HepG2 (cell line): ENCODE measurements at regions not wholly inside any gene's neighbourhood (a gene's known extent, or its start where the extent isn't known, plus 50 kb on each side); places are given as distances from the start of the nearest gene placed in this dataset.

ENCODE experiments used
- ATF3 ChIP-seq: sonication (generic); formaldehyde crosslinking; IDR thresholded peaks from 2 replicates; pipeline ENCODE4 v1.4.0; 2020; ENCODE audit warnings: missing genetic modification reagents
- CEBPB ChIP-seq: IDR thresholded peaks from 2 replicates; pipeline ENCODE4 v1.6.1; 2011; ENCODE audit warnings: low read depth, low read length, improper control_type of control experiment, borderline replicate concordance
- CEBPG ChIP-seq: IDR thresholded peaks from 2 replicates; pipeline ENCODE4 v1.6.1; 2016
- CHD2 ChIP-seq: IDR thresholded peaks from 2 replicates; pipeline ENCODE4 v1.6.1; 2011; ENCODE audit warnings: low read depth, low read length, improper control_type of control experiment
- DZIP1 ChIP-seq: sonication (generic); formaldehyde crosslinking; IDR thresholded peaks from 2 replicates; pipeline ENCODE4 v1.5.0; 2020; ENCODE audit warnings: mild to moderate bottlenecking, missing genetic modification reagents
- ETV5 ChIP-seq: IDR thresholded peaks from 2 replicates; pipeline ENCODE4 v1.6.1; 2018; ENCODE audit warnings: missing biosample characterization, missing genetic modification reagents, inconsistent platforms, borderline replicate concordance
- FOXO4 ChIP-seq: sonication (generic); formaldehyde crosslinking; conservative IDR thresholded peaks from 2 replicates; pipeline ENCODE4 v1.8.1; 2023; ENCODE audit warnings: missing genetic modification reagents
- JUND ChIP-seq: sonication (generic); formaldehyde crosslinking; IDR thresholded peaks from 2 replicates; pipeline ENCODE4 v1.8.0; 2022; ENCODE audit warnings: mild to moderate bottlenecking, missing genetic modification reagents
- MLLT10 ChIP-seq: sonication (generic); formaldehyde crosslinking; IDR thresholded peaks from 2 replicates; pipeline ENCODE4 v1.4.0; 2020; ENCODE audit warnings: missing genetic modification reagents
- NCOA2 ChIP-seq: sonication (generic); formaldehyde crosslinking; IDR thresholded peaks from 2 replicates; pipeline ENCODE4 v1.8.0; 2022; ENCODE audit warnings: inconsistent platforms
- NFE2L1 ChIP-seq: sonication (generic); formaldehyde crosslinking; IDR thresholded peaks from 2 replicates; pipeline ENCODE4 v1.4.0; 2020; ENCODE audit warnings: missing genetic modification reagents, mild to moderate bottlenecking, borderline replicate concordance
- SNRNP70 ChIP-seq: fragments of 200-400 bp; formaldehyde crosslinking; IDR thresholded peaks from 2 replicates; pipeline ENCODE4 v1.6.1; 2017; ENCODE audit warnings: mild to moderate bottlenecking, low read depth, low read length, moderate library complexity
- SSRP1 ChIP-seq: IDR thresholded peaks from 2 replicates; pipeline ENCODE4 v1.6.1; 2016; ENCODE audit warnings: control low read depth
- TFE3 ChIP-seq: IDR thresholded peaks from 2 replicates; pipeline ENCODE4 v1.6.1; 2016
- TRAFD1 ChIP-seq: sonication (generic); formaldehyde crosslinking; IDR thresholded peaks from 2 replicates; pipeline ENCODE4 v1.5.1; 2020; ENCODE audit warnings: missing genetic modification reagents, mild to moderate bottlenecking, borderline replicate concordance
- TRIM22 ChIP-seq: fragments of 450-650 bp; IDR thresholded peaks from 2 replicates; pipeline ENCODE4 v1.6.1; 2017
- TRIM24 ChIP-seq: sonication (generic); formaldehyde crosslinking; IDR thresholded peaks from 2 replicates; pipeline ENCODE4 v1.8.0; 2022; ENCODE audit warnings: mild to moderate bottlenecking, missing genetic modification reagents
- ZNF354B ChIP-seq: sonication (generic); formaldehyde crosslinking; IDR thresholded peaks from 2 replicates; pipeline ENCODE4 v1.8.0; 2022; ENCODE audit warnings: mild to moderate bottlenecking, missing genetic modification reagents
- ZNF446 ChIP-seq: sonication (generic); formaldehyde crosslinking; IDR thresholded peaks from 2 replicates; pipeline ENCODE4 v1.5.0; 2020; ENCODE audit warnings: mild to moderate bottlenecking, missing genetic modification reagents
- ZNF570 ChIP-seq: sonication (generic); formaldehyde crosslinking; IDR thresholded peaks from 2 replicates; pipeline ENCODE4 v1.4.0; 2020; ENCODE audit warnings: mild to moderate bottlenecking, missing genetic modification reagents, borderline replicate concordance
- ZNF674 ChIP-seq: sonication (generic); formaldehyde crosslinking; IDR thresholded peaks from 2 replicates; pipeline ENCODE4 v1.5.0; 2020; ENCODE audit warnings: low read depth, mild to moderate bottlenecking, missing genetic modification reagents
- ZNF776 ChIP-seq: sonication (generic); formaldehyde crosslinking; IDR thresholded peaks from 2 replicates; pipeline ENCODE4 v1.4.0; 2020; ENCODE audit warnings: mild to moderate bottlenecking, missing genetic modification reagents
- ZNF782 ChIP-seq: sonication (generic); formaldehyde crosslinking; IDR thresholded peaks from 2 replicates; pipeline ENCODE4 v1.4.0; 2020; ENCODE audit warnings: missing genetic modification reagents, mild to moderate bottlenecking, borderline replicate concordance

- no peak for TF ChIP-seq TRAFD1 (CRISPR knock-in tag)
- TF ChIP-seq TRIM24: no peak
- peak; percentile 96 for TF ChIP-seq JUND (CRISPR knock-in tag)
- no peak for TF ChIP-seq FOXO4 (CRISPR knock-in tag)
- TF ChIP-seq CEBPG: peak; percentile 52
- no peak for TF ChIP-seq ZNF674 (CRISPR knock-in tag)
- peak; percentile 94 for TF ChIP-seq ATF3 (CRISPR knock-in tag)
- no peak for TF ChIP-seq ZNF446 (CRISPR knock-in tag)
- peak; percentile 35; the same call in 1 of the 2 replicates for TF ChIP-seq ETV5 (CRISPR knock-in tag)
- peak; percentile 35; the same call in 1 of the 2 replicates for TF ChIP-seq CEBPB
- no peak for TF ChIP-seq NFE2L1 (CRISPR knock-in tag)
- no peak for TF ChIP-seq ZNF570
- peak; percentile 76 for TF ChIP-seq TFE3 (CRISPR knock-in tag)
- TF ChIP-seq ZNF776 (CRISPR knock-in tag): no peak
- no peak for TF ChIP-seq SNRNP70
- no peak for TF ChIP-seq ZNF354B (CRISPR knock-in tag)
- TF ChIP-seq MLLT10 (CRISPR knock-in tag): no peak
- no peak for TF ChIP-seq SSRP1
- TF ChIP-seq NCOA2 (CRISPR knock-in tag): peak; percentile 85
- no peak for TF ChIP-seq DZIP1
- TF ChIP-seq CHD2: no peak
- no peak for TF ChIP-seq ZNF782 (CRISPR knock-in tag)
- no peak for TF ChIP-seq TRIM22
These were observed 130.5 kb downstream of the DSEL start (continued) for GRCh38 chr18:67386032-67386431.
